Adrenal gland (tissue), 9 donors: ENCODE measurements at regions not wholly inside any gene's neighbourhood (a gene's known extent, or its start where the extent isn't known, plus 50 kb on each side); places are given as distances from the start of the nearest gene placed in this dataset.

Experiments used
- DNase-seq, 7 donors: peaks; one replicate each; pipeline ENCODE4 v3.0.0-alpha.2; 2019 to 2020
- H3K27ac ChIP-seq, 5 donors: fragments of 200-600 bp; sonication (generic) in 4 of 5; 1 replicate in 3 of 5; 2 replicates in 2 of 5; pipeline versions ENCODE4 v1.5.1 to v1.8.0; 2016 to 2020; ENCODE audit warnings: mild to moderate bottlenecking in 1 of 5
- H3K27me3 ChIP-seq: fragments of 200-600 bp; 2 replicates; pipeline ENCODE4 v1.8.0; 2021
- H3K36me3 ChIP-seq, 2 donors: fragments of 200-600 bp; replicated peaks in 1 of 2; 1 replicate in 1 of 2; 2 replicates in 1 of 2; pipeline versions ENCODE4 v1.5.1 to v1.8.0; 2018 to 2022
- H3K4me1 ChIP-seq, 2 donors: fragments of 200-600 bp; replicated peaks in 1 of 2; 1 replicate in 1 of 2; 2 replicates in 1 of 2; pipeline versions ENCODE4 v1.5.1 to v1.8.0; 2018 to 2021
- H3K4me3 ChIP-seq, 4 donors: fragments of 200-600 bp; sonication (generic) in 3 of 4; one replicate each; pipeline ENCODE4 v1.5.1; 2016 to 2018
- H3K9me3 ChIP-seq, 3 donors: fragments of 200-600 bp; sonication (generic) in 1 of 3; replicated peaks in 1 of 3; 1 replicate in 2 of 3; 2 replicates in 1 of 3; pipeline versions ENCODE4 v1.5.1 to v1.8.0; 2016 to 2021
- CTCF ChIP-seq, 6 experiments: fragments of 450-650 bp in 4 of 6; fragments of 200-600 bp in 2 of 6; sonication (generic) in 1 of 6; IDR thresholded peaks; 1 replicate in 5 of 6; 2 replicates in 1 of 6; pipeline versions ENCODE4 v1.5.1 to v1.8.0; 2016 to 2021; ENCODE audit warnings: antibody characterized with exemption in 6 of 6, mild to moderate bottlenecking in 2 of 6, moderate library complexity in 1 of 6
- POLR2A ChIP-seq, 2 donors: fragments of 450-650 bp; IDR thresholded peaks; one replicate each; pipeline ENCODE4 v1.6.1; 2017; ENCODE audit warnings: antibody characterized with exemption in 2 of 2, mild to moderate bottlenecking in 2 of 2, moderate library complexity in 1 of 2
- WGBS, 4 donors: extraction: QIAGEN DNeasy Blood & Tissue Kit in 2 of 4; methylation state at CpG; one replicate each; pipeline versions ENCODE4 v1.1.5 to v1.1.7; 2013 to 2017; 5-methylcytosine and 5-hydroxymethylcytosine counted together
- intact Hi-C, 2 donors: fragments of 100-400 bp; cut with DNase I; formaldehyde crosslinking; loops; one replicate each; pipeline versions ENCODE4 v1.14.1 to v1.15.0; 2022 to 2023
- donor health status: healthy with polysubstance abuse.
- donor health status: Bipolar disorder and iron deficiency.
- donor health status: DM: yes; HTN: yes; CAD: no.
- donor health status: DM: no; HTN: no; CAD: no.
- donor health status: DM: no; HTN: no; CAD: no.

- 51 to 60% (median 55%) methylated on average over 7 to 8 of the region's 8 CpGs for WGBS, 4 donors
- TF ChIP-seq CTCF (IDR thresholded peaks at IDR 0.05) (no peak), POLR2A (IDR thresholded peaks at IDR 0.05) (no peak)
- Histone ChIP-seq H3K9me3 (no peaks in the 10 kb centered on the region), H3K4me3 (no peak overlapping the region), H3K27me3 (no peaks in the 10 kb centered on the region), H3K36me3 (no peaks in the 10 kb centered on the region), H3K4me1 (peaks cover 8 to 29% of the 10 kb centered on the region in 2 donors), H3K27ac (peak overlapping the region; percentile 84 to 91 (median 88))
- intact Hi-C loops: no loop called here
- no peak for DNase-seq
These were observed 136.9 kb downstream of the SCARB1 start for GRCh38 chr12:124726596-124727263.

- Histone ChIP-seq H3K4me1 (peaks cover 8 to 34% of the 10 kb centered on the region in 2 donors), H3K9me3 (no peaks in the 10 kb centered on the region), H3K27me3 (no peaks in the 10 kb centered on the region), H3K4me3 (no peak overlapping the region), H3K36me3 (no peaks in the 10 kb centered on the region), H3K27ac (peak overlapping the region in 4 of 5 donors; percentile 84 to 91 (median 88))
- no peak for TF ChIP-seq POLR2A (IDR thresholded peaks at IDR 0.05)
- TF ChIP-seq CTCF (IDR thresholded peaks at IDR 0.05): no peak
- no peak for DNase-seq
- 67 to 88% (median 79%) methylated on average over 7 of the region's 7 CpGs for WGBS, 4 donors
- intact Hi-C loops: no loop called here
These were observed 137.9 kb downstream of the SCARB1 start for GRCh38 chr12:124725597-124726237.

- Histone ChIP-seq H3K9me3 (no peaks in the 10 kb centered on the region), H3K27ac (peak overlapping the region in 3 of 5 donors; percentile 29 to 88 (median 77)), H3K36me3 (no peaks in the 10 kb centered on the region), H3K4me1 (peaks cover 8 to 40% of the 10 kb centered on the region in 2 donors), H3K27me3 (no peaks in the 10 kb centered on the region), H3K4me3 (no peak overlapping the region)
- WGBS, 4 donors: 83 to 89% (median 88%) methylated on average over 9 of the region's 9 CpGs
- DNase-seq: no peak
- TF ChIP-seq POLR2A (IDR thresholded peaks at IDR 0.05) (no peak), CTCF (IDR thresholded peaks at IDR 0.05) (no peak)
- intact Hi-C loops: no loop called here
These were observed 138.6 kb downstream of the SCARB1 start for GRCh38 chr12:124725099-124725498.

GRCh38 chr12:124722878-124723277, 140.8 kb downstream of the SCARB1 start:
- Histone ChIP-seq H3K4me1 (peaks cover 8 to 38% of the 10 kb centered on the region in 2 donors), H3K9me3 (no peaks in the 10 kb centered on the region), H3K27ac (no peak overlapping the region), H3K27me3 (no peaks in the 10 kb centered on the region), H3K36me3 (no peaks in the 10 kb centered on the region), H3K4me3 (no peak overlapping the region)
- WGBS, 4 donors: 77 to 86% (median 81%) methylated on average over 3 of the region's 3 CpGs
- TF ChIP-seq POLR2A (IDR thresholded peaks at IDR 0.05): no peak
- TF ChIP-seq CTCF (IDR thresholded peaks at IDR 0.05): no peak
- no peak for DNase-seq
- intact Hi-C loops: no loop called here
